Hepatocyte (in vitro differentiated cells): ENCODE measurements at regions not wholly inside any gene's neighbourhood (a gene's known extent, or its start where the extent isn't known, plus 50 kb on each side); places are given as distances from the start of the nearest gene placed in this dataset.

Experiments used
- CTCF ChIP-seq: fragments of 200-600 bp; sonication (generic); IDR thresholded peaks from 2 replicates; pipeline ENCODE4 v1.5.1; 2016; ENCODE audit warnings: antibody characterized with exemption, mild to moderate bottlenecking; ENCODE audit not compliant: poor library complexity
- EZH2 ChIP-seq: fragments of 200-600 bp; sonication (generic); IDR thresholded peaks from 2 replicates; pipeline ENCODE4 v1.6.1; 2016; ENCODE audit warnings: antibody characterized with exemption, mild to moderate bottlenecking, borderline replicate concordance

- TF ChIP-seq CTCF (no peak), EZH2 (no peak)
These were observed 396.7 kb downstream of the THBS2 start for GRCh38 chr6:168856914-168857313.
